Colonic mucosa (tissue), 4 donors: ENCODE measurements at regions not wholly inside any gene's neighbourhood (a gene's known extent, or its start where the extent isn't known, plus 50 kb on each side); places are given as distances from the start of the nearest gene placed in this dataset.
"Not testable (repeated sequence)": the region's sequence is repeated elsewhere in the genome, so short reads cannot be mapped to it uniquely, and the experiment has no call there.

Source experiments
- DNase-seq: peaks from one replicate; pipeline ENCODE4 v3.0.0-alpha.2; 2020
- H3K27ac ChIP-seq: fragments of 200-600 bp; one replicate; pipeline ENCODE4 v1.8.0; 2021
- H3K27me3 ChIP-seq: fragments of 200-600 bp; one replicate; pipeline ENCODE4 v1.8.0; 2021
- H3K36me3 ChIP-seq: fragments of 200-600 bp; one replicate; pipeline ENCODE4 v1.8.0; 2021
- H3K4me1 ChIP-seq: fragments of 200-600 bp; one replicate; pipeline ENCODE4 v1.8.0; 2021; ENCODE audit warnings: mild to moderate bottlenecking
- H3K4me3 ChIP-seq: fragments of 200-600 bp; one replicate; pipeline ENCODE4 v1.8.0; 2021
- H3K9ac ChIP-seq, 2 donors: one replicate each; pipeline ENCODE4 v1.7.0; 2013; ENCODE audit warnings: control low read depth in 2 of 2, low read depth in 2 of 2, low read length in 2 of 2
- H3K9me3 ChIP-seq: fragments of 200-600 bp; one replicate; pipeline ENCODE4 v1.8.0; 2021
- intact Hi-C: fragments of 100-400 bp; cut with DNase I; formaldehyde crosslinking; loops from one replicate; pipeline ENCODE4 v1.14.1; 2022
- TF ChIP-seq, protein P1 (sequence below): fragments of 200-600 bp; IDR thresholded peaks from one replicate; pipeline ENCODE4 v1.8.0; 2022; ENCODE audit warnings: antibody characterized with exemption, mild to moderate bottlenecking
- donor health status: healthy.
- donor health status: DM: no; HTN: no; CAD: no.
- donor health status: DM: no; HTN: no; CAD: no.

DNA sequence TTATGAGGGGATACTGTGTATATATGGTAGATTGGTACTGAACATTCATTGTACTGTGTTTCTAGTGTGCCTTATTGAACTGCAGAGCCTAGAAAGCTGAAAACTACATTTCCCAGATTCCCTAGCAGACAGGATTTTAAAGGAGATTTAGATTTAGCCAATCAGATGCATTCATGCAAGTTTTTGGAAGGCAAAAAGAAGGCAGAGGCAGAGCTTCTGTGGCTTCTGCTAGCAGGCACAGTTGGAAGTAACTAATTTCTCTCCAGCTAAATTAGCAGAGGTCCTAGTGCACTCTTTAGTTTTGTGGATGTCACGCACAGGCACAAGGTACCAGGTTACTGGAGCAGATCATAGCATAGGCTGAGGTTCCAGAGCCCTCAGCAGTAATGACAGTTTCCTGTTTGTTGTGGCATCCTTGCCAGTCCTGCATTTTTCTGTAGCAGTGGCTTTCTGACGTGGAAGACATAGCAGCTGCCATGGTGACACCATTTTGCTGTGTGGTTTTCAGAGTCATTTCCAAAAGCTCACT is 83.7 kb upstream of the CCDC71L start:
- H3K4me3 ChIP-seq, result no peak overlapping the region
- TF ChIP-seq, protein P1, sequence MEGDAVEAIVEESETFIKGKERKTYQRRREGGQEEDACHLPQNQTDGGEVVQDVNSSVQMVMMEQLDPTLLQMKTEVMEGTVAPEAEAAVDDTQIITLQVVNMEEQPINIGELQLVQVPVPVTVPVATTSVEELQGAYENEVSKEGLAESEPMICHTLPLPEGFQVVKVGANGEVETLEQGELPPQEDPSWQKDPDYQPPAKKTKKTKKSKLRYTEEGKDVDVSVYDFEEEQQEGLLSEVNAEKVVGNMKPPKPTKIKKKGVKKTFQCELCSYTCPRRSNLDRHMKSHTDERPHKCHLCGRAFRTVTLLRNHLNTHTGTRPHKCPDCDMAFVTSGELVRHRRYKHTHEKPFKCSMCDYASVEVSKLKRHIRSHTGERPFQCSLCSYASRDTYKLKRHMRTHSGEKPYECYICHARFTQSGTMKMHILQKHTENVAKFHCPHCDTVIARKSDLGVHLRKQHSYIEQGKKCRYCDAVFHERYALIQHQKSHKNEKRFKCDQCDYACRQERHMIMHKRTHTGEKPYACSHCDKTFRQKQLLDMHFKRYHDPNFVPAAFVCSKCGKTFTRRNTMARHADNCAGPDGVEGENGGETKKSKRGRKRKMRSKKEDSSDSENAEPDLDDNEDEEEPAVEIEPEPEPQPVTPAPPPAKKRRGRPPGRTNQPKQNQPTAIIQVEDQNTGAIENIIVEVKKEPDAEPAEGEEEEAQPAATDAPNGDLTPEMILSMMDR, result no peak
- intact Hi-C loops, result no loop called here
- no peaks in the 10 kb centered on the region for H3K27me3 ChIP-seq
- DNase-seq, result no peak
- H3K9me3 ChIP-seq, result no peaks in the 10 kb centered on the region
- H3K4me1 ChIP-seq, result no peaks in the 10 kb centered on the region
- H3K36me3 ChIP-seq, result no peaks in the 10 kb centered on the region
- H3K9ac ChIP-seq, result no peak overlapping the region
- no peak overlapping the region for H3K27ac ChIP-seq

DNA sequence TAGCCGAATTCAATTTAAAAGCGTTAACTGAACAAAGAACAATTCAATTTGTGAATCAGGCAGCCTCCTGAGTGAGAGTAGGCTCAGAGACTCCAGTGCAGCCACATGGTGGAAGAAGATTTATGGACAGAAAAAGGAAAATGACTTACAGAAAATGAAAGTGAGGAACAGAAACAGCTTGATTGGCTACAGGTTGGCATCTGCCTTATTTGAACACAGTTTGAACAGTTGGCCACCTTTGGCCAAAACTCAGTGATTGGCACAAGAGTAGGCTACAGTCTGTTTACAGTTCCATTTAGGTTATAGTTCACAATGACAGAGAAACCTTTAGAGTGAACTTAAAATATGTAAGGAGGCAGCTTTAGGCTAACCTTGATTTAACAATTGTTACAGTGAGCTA is 86.3 kb upstream of the CCDC71L start:
- H3K4me3 ChIP-seq, H3K4me1 ChIP-seq, H3K9me3 ChIP-seq, H3K36me3 ChIP-seq, H3K27me3 ChIP-seq, intact Hi-C loops, H3K9ac ChIP-seq: not testable (repeated sequence)
- peak; percentile 30 for DNase-seq
- peak overlapping the region; percentile 44 for H3K27ac ChIP-seq

DNA sequence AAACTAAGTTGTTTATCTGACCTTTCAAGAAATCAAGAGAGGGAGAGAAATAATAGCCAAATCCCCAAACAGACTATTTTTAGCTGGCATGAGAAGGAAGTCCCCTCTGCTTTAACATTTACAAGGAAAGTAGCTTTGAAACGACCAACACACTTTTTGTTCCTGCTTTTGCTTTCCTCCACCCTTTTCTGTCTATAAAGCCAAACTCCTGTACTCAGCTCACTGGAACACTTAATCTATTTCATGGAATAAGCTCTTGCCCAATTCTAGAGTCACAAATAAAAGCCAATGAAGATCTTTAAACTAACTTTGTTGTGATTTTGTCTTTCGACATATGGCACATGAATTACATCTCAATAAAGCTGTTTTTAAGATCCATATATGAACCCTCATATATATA is 86.8 kb upstream of the CCDC71L start:
- Histone ChIP-seq H3K27ac (peak overlapping the region; percentile 44), H3K27me3 (no peaks in the 10 kb centered on the region), H3K4me1 (no peaks in the 10 kb centered on the region), H3K36me3 (no peaks in the 10 kb centered on the region), H3K4me3 (no peak overlapping the region), H3K9me3 (no peaks in the 10 kb centered on the region), H3K9ac (no peak overlapping the region)
- no peak for DNase-seq
- intact Hi-C loops, result no loop called here
- TF ChIP-seq, protein P1, result no peak

DNA sequence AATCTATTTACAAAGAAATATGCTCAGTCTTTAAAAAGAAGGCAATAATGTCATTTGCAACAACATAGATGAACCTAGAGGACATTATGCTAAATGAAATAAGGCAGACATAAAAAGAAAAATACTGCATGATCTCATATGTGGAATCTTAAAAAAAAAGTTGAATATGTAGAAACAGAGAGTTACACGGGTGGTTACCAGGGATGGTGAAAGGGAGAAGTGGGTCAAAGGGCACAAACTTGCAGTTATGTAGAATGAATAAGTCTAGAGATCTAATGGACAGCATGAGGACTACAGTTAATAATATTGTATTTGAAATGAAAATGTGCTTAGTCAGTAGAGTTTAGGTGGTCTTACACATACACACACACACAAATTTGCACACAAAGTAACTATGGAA is 88.2 kb upstream of the CCDC71L start:
- H3K36me3 ChIP-seq, result no peaks in the 10 kb centered on the region
- no peaks in the 10 kb centered on the region for H3K9me3 ChIP-seq
- H3K27ac ChIP-seq, result no peak overlapping the region
- TF ChIP-seq, protein P1, result no peak
- H3K27me3 ChIP-seq, result no peaks in the 10 kb centered on the region
- H3K4me3 ChIP-seq, result no peak overlapping the region
- DNase-seq, result no peak
- no peak overlapping the region for H3K9ac ChIP-seq
- no peaks in the 10 kb centered on the region for H3K4me1 ChIP-seq
- intact Hi-C loops, result no loop called here

DNA sequence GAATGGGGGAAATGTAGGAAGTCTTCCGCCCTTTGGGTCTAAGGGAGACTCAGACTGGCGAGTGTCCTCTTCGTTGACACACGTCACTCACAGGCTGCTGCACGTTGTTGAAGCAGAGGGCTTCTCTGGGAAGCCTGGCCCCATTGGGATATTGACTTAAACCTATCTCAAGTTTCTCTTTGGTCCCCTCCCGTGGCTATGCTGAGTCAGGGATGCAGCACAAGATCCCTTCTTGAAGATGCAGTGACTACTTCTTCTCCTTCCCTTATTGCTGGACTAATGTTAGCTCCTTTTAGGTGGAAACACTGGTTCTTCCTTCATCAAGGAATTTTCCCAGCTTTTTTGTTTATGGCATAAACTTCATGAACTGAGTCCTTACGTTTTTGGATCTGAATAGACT is 89.8 kb upstream of the CCDC71L start:
- DNase-seq, result no peak
- Histone ChIP-seq H3K9ac (no peak overlapping the region), H3K4me3 (no peak overlapping the region), H3K4me1 (no peaks in the 10 kb centered on the region), H3K27me3 (no peaks in the 10 kb centered on the region), H3K36me3 (no peaks in the 10 kb centered on the region), H3K9me3 (no peaks in the 10 kb centered on the region), H3K27ac (no peak overlapping the region)
- TF ChIP-seq, protein P1, result no peak
- intact Hi-C loops, result no loop called here

DNA sequence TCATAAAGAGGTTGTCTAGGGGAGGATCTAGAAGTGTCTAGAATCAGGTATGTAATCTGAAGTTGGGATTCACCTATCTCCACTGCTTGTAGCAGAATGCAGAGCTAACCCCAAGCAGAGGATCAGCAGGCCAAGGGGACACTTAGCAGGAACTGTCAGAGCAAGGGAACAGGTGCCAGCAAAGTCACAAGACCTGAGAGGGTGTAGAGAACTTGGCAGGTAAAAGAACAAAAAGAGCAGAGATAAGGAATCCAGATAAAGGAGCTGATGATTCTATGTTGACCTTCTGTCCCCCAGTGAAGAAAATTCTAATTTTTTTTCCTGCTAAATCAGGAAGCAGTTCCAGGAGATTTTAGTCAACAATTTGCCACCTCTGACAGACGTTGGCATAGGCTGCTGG is 91.4 kb upstream of the CCDC71L start:
- no peaks in the 10 kb centered on the region for H3K4me1 ChIP-seq
- no peaks in the 10 kb centered on the region for H3K9me3 ChIP-seq
- peak; percentile 55 for DNase-seq
- no peak overlapping the region for H3K27ac ChIP-seq
- no peaks in the 10 kb centered on the region for H3K36me3 ChIP-seq
- intact Hi-C loops, result no loop called here
- H3K27me3 ChIP-seq, result no peaks in the 10 kb centered on the region
- TF ChIP-seq, protein P1, result no peak
- H3K9ac ChIP-seq, result no peak overlapping the region
- no peak overlapping the region for H3K4me3 ChIP-seq

DNA sequence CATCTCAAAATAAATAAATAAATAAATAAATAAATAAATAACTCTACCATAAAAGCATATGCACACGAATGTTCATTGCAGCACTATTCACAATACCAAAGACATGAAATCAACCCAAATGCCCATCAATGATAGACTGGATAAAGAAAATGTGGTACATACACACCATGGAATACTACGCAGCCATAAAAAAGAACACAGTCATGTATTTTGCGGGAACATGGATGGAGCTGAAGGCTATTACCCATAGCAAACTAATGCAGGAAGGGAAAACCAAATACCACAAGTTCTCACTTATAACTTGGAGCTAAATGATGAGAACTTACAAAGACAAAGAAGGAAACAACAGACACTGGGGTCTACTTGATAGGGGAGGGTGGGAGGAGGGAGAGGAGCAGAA is 94.1 kb upstream of the CCDC71L start:
- intact Hi-C loops, H3K36me3 ChIP-seq, H3K9me3 ChIP-seq, H3K4me3 ChIP-seq, H3K4me1 ChIP-seq, H3K27me3 ChIP-seq, H3K9ac ChIP-seq, H3K27ac ChIP-seq, DNase-seq: not testable (repeated sequence)
